ENCODE measurements at regions not wholly inside any gene's neighbourhood (a gene's known extent, or its start where the extent isn't known, plus 50 kb on each side); places are given as distances from the start of the nearest gene placed in this dataset.

GRCh38 chr11:79982185-79982584, 541.4 kb upstream of the TENM4 start:
- H3K36me3 ChIP-seq = no peaks in the 10 kb centered on the region
- no peaks in the 10 kb centered on the region for H3K27me3 ChIP-seq
- no peak overlapping the region for H3K27ac ChIP-seq
- TF ChIP-seq CTCF (IDR thresholded peaks at IDR 0.05) (no peak), POLR2A (IDR thresholded peaks at IDR 0.05) (no peak)
- H3K4me3 ChIP-seq = no peak overlapping the region
- H3K4me1 ChIP-seq = no peaks in the 10 kb centered on the region
- DNase-seq = no peak
- no peaks in the 10 kb centered on the region for H3K9me3 ChIP-seq

- Histone ChIP-seq H3K4me3 (no peak overlapping the region), H3K36me3 (no peaks in the 10 kb centered on the region), H3K27ac (no peak overlapping the region), H3K9me3 (no peaks in the 10 kb centered on the region), H3K27me3 (no peaks in the 10 kb centered on the region), H3K4me1 (no peaks in the 10 kb centered on the region)
- no peak for DNase-seq
- no peak for TF ChIP-seq CTCF (IDR thresholded peaks at IDR 0.05)
- no peak for TF ChIP-seq POLR2A (IDR thresholded peaks at IDR 0.05)
Measured at GRCh38 chr11:79980916-79981315, 540.1 kb upstream of the TENM4 start.

GRCh38 chr11:79973721-79974617, 533.1 kb upstream of the TENM4 start:
- Histone ChIP-seq H3K4me1 (no peaks in the 10 kb centered on the region), H3K27me3 (no peaks in the 10 kb centered on the region), H3K4me3 (no peak overlapping the region), H3K9me3 (no peaks in the 10 kb centered on the region), H3K27ac (no peak overlapping the region), H3K36me3 (no peaks in the 10 kb centered on the region)
- TF ChIP-seq POLR2A (IDR thresholded peaks at IDR 0.05) = no peak
- no peak for TF ChIP-seq CTCF (IDR thresholded peaks at IDR 0.05)
- no peak for DNase-seq

- Histone ChIP-seq H3K9me3 (no peaks in the 10 kb centered on the region), H3K4me1 (no peaks in the 10 kb centered on the region), H3K27ac (no peak overlapping the region), H3K27me3 (no peaks in the 10 kb centered on the region), H3K36me3 (no peaks in the 10 kb centered on the region), H3K4me3 (no peak overlapping the region)
- no peak for DNase-seq
- no peak for TF ChIP-seq CTCF (IDR thresholded peaks at IDR 0.05)
- TF ChIP-seq POLR2A (IDR thresholded peaks at IDR 0.05) = no peak
Measured at GRCh38 chr11:79971255-79971654, 530.4 kb upstream of the TENM4 start.

GRCh38 chr11:79966592-79966991, 525.8 kb upstream of the TENM4 start:
- Histone ChIP-seq H3K27me3 (no peaks in the 10 kb centered on the region), H3K4me1 (no peaks in the 10 kb centered on the region), H3K36me3 (no peaks in the 10 kb centered on the region), H3K9me3 (no peaks in the 10 kb centered on the region), H3K27ac (no peak overlapping the region), H3K4me3 (no peak overlapping the region)
- no peak for TF ChIP-seq POLR2A (IDR thresholded peaks at IDR 0.05)
- TF ChIP-seq CTCF (IDR thresholded peaks at IDR 0.05) = no peak
- no peak for DNase-seq

All from Peyer's patch (tissue), 4 donors.